Liver (tissue), 8 donors: ENCODE measurements at regions not wholly inside any gene's neighbourhood (a gene's known extent, or its start where the extent isn't known, plus 50 kb on each side); places are given as distances from the start of the nearest gene placed in this dataset.

Experiments used
- DNase-seq: peaks from one replicate; pipeline ENCODE4 v3.0.0-alpha.2; 2017; ENCODE audit warnings: low spot score
- H3K27ac ChIP-seq, 2 donors: one replicate each; pipeline ENCODE4 v1.7.0; 2013; ENCODE audit warnings: inconsistent platforms in 2 of 2, low read length in 2 of 2, control low read depth in 1 of 2, low read depth in 1 of 2, mild to moderate bottlenecking in 1 of 2
- H3K27me3 ChIP-seq, 4 donors: one replicate each; pipeline versions ENCODE4 v1.6.1 to v1.7.0; 2013; ENCODE audit warnings: low read length in 3 of 4, inconsistent platforms in 1 of 4, mild to moderate bottlenecking in 1 of 4, moderate library complexity in 1 of 4; ENCODE audit not compliant: control insufficient read depth in 4 of 4, insufficient read depth in 4 of 4
- H3K36me3 ChIP-seq, 4 donors: one replicate each; pipeline versions ENCODE4 v1.6.1 to v1.7.0; 2013; ENCODE audit warnings: low read length in 3 of 4, mild to moderate bottlenecking in 3 of 4, low read depth in 1 of 4, moderate library complexity in 1 of 4; ENCODE audit not compliant: control insufficient read depth in 4 of 4, insufficient read depth in 3 of 4
- H3K4me1 ChIP-seq, 4 donors: one replicate each; pipeline versions ENCODE4 v1.6.1 to v1.7.0; 2013; ENCODE audit warnings: low read length in 3 of 4, mild to moderate bottlenecking in 3 of 4, moderate library complexity in 1 of 4; ENCODE audit not compliant: control insufficient read depth in 4 of 4, insufficient read depth in 4 of 4
- H3K4me3 ChIP-seq, 3 donors: one replicate each; pipeline versions ENCODE4 v1.6.1 to v1.7.0; 2013; ENCODE audit warnings: low read length in 3 of 3, control low read depth in 1 of 3, low read depth in 1 of 3, mild to moderate bottlenecking in 1 of 3
- H3K9ac ChIP-seq, 2 donors: one replicate each; pipeline ENCODE4 v1.7.0; 2013; ENCODE audit warnings: low read length in 2 of 2, mild to moderate bottlenecking in 2 of 2, moderate library complexity in 2 of 2, control low read depth in 1 of 2, low read depth in 1 of 2
- H3K9me3 ChIP-seq, 4 donors: one replicate each; pipeline versions ENCODE4 v1.6.1 to v1.7.0; 2013; ENCODE audit warnings: low read length in 3 of 4; ENCODE audit not compliant: control insufficient read depth in 4 of 4
- ATF3 ChIP-seq: IDR thresholded peaks from 2 replicates; pipeline ENCODE4 v1.6.1; 2016; ENCODE audit warnings: antibody characterized with exemption
- CTCF ChIP-seq: fragments of 150-350 bp; IDR thresholded peaks from 2 replicates; pipeline ENCODE4 v1.5.1; 2017; ENCODE audit warnings: improper control_type of control experiment, low read depth, low read length; ENCODE audit not compliant: missing input control
- EGR1 ChIP-seq, 2 donors: IDR thresholded peaks; 2 replicates each; pipeline ENCODE4 v1.6.1; 2016 to 2018; ENCODE audit warnings: antibody characterized with exemption in 2 of 2, low read depth in 2 of 2
- FOXA1 ChIP-seq: IDR thresholded peaks from 2 replicates; pipeline ENCODE4 v1.6.1; 2016; ENCODE audit warnings: antibody characterized with exemption
- FOXA2 ChIP-seq: IDR thresholded peaks from 2 replicates; pipeline ENCODE4 v1.6.1; 2016; ENCODE audit warnings: antibody characterized with exemption
- GABPA ChIP-seq, 2 donors: IDR thresholded peaks in 1 of 2; conservative IDR thresholded peaks in 1 of 2; 2 replicates each; pipeline ENCODE4 v1.6.1; 2016; ENCODE audit warnings: antibody characterized with exemption in 2 of 2, mild to moderate bottlenecking in 1 of 2, moderate library complexity in 1 of 2
- HNF4A ChIP-seq, 2 donors: conservative IDR thresholded peaks; 2 replicates each; pipeline ENCODE4 v1.6.1; 2016; ENCODE audit warnings: antibody characterized with exemption in 2 of 2, mild to moderate bottlenecking in 2 of 2
- HNF4G ChIP-seq: IDR thresholded peaks from 2 replicates; pipeline ENCODE4 v1.6.1; 2016; ENCODE audit warnings: antibody characterized with exemption
- JUND ChIP-seq, 2 donors: IDR thresholded peaks; 2 replicates each; pipeline ENCODE4 v1.6.1; 2016; ENCODE audit warnings: antibody characterized with exemption in 2 of 2
- MAX ChIP-seq: IDR thresholded peaks from 2 replicates; pipeline ENCODE4 v1.6.1; 2016; ENCODE audit warnings: antibody characterized with exemption
- NR2F2 ChIP-seq: IDR thresholded peaks from 2 replicates; pipeline ENCODE4 v1.6.1; 2016; ENCODE audit warnings: antibody characterized with exemption
- RAD21 ChIP-seq, 2 donors: IDR thresholded peaks; 2 replicates each; pipeline ENCODE4 v1.6.1; 2016; ENCODE audit warnings: antibody characterized with exemption in 2 of 2, mild to moderate bottlenecking in 2 of 2
- REST ChIP-seq: IDR thresholded peaks from 2 replicates; pipeline ENCODE4 v1.6.1; 2016; ENCODE audit warnings: antibody characterized with exemption, mild to moderate bottlenecking
- RXRA ChIP-seq, 2 donors: IDR thresholded peaks; 2 replicates each; pipeline ENCODE4 v1.6.1; 2017 to 2018; ENCODE audit warnings: antibody characterized with exemption in 2 of 2, mild to moderate bottlenecking in 1 of 2
- SP1 ChIP-seq: IDR thresholded peaks from 2 replicates; pipeline ENCODE4 v1.6.1; 2018; ENCODE audit warnings: antibody characterized with exemption, mild to moderate bottlenecking
- TAF1 ChIP-seq: conservative IDR thresholded peaks from 2 replicates; pipeline ENCODE4 v1.6.1; 2016; ENCODE audit warnings: antibody characterized with exemption, mild to moderate bottlenecking
- YY1 ChIP-seq: IDR thresholded peaks from 2 replicates; pipeline ENCODE4 v1.6.1; 2016; ENCODE audit warnings: antibody characterized with exemption, mild to moderate bottlenecking
- ZBTB33 ChIP-seq: IDR thresholded peaks from 2 replicates; pipeline ENCODE4 v1.6.1; 2016; ENCODE audit warnings: antibody characterized with exemption
- WGBS: extraction: QIAGEN DNeasy Blood & Tissue Kit; methylation state at CpG from one replicate; pipeline ENCODE4 v1.1.7; 2013; 5-methylcytosine and 5-hydroxymethylcytosine counted together
- donor health status: healthy.
- donor health status: healthy.
- donor health status: healthy.
- donor health status: healthy.
- donor health status: healthy.

- no peaks in the 10 kb centered on the region for H3K36me3 ChIP-seq
- WGBS: 60% methylated on average over 9 of the region's 9 CpGs
- no peaks in the 10 kb centered on the region for H3K27me3 ChIP-seq
- no peak overlapping the region for H3K9ac ChIP-seq
- H3K4me1 ChIP-seq: no peaks in the 10 kb centered on the region
- peaks cover 0 to 6% (median 2%) of the 10 kb centered on the region in 4 donors for H3K9me3 ChIP-seq
- TF ChIP-seq TAF1 (no peak), MAX (no peak), SP1 (no peak), GABPA (IDR thresholded peaks at IDR 0.05 in 1 of 2, conservative IDR thresholded peaks at IDR 0.05 in 1 of 2) (no peak), RAD21 (IDR thresholded peaks at IDR 0.05) (no peak), EGR1 (IDR thresholded peaks at IDR 0.05; ENCODE audit: low read depth in 2 of 2) (no peak), REST (no peak), ZBTB33 (no peak), RXRA (IDR thresholded peaks at IDR 0.05) (no peak), HNF4A (conservative IDR thresholded peaks at IDR 0.05) (no peak), YY1 (no peak), FOXA2 (no peak), FOXA1 (no peak), ATF3 (no peak), NR2F2 (no peak), CTCF (no peak), HNF4G (no peak), JUND (IDR thresholded peaks at IDR 0.05) (no peak)
- H3K4me3 ChIP-seq: no peak overlapping the region
- no peak for DNase-seq
- no peak overlapping the region for H3K27ac ChIP-seq
Observed at GRCh38 chr12:126362964-126363363, 1297.7 kb downstream of the AACS start.
